Breast epithelium (tissue), 3 donors: ENCODE measurements at regions not wholly inside any gene's neighbourhood (a gene's known extent, or its start where the extent isn't known, plus 50 kb on each side); places are given as distances from the start of the nearest gene placed in this dataset.

Source experiments
- POLR2A ChIP-seq: fragments of 450-650 bp; IDR thresholded peaks from one replicate; pipeline ENCODE4 v1.6.1; 2016; ENCODE audit warnings: antibody characterized with exemption, mild to moderate bottlenecking, moderate library complexity
- POLR2AphosphoS5 ChIP-seq, 3 donors: sonication (generic); formaldehyde crosslinking; IDR thresholded peaks; one replicate each; pipeline ENCODE4 v1.6.1; 2017; ENCODE audit warnings: antibody characterized with exemption in 3 of 3
- TF ChIP-seq, protein P1 (sequence below), 3 donors: fragments of 450-650 bp; IDR thresholded peaks; one replicate each; pipeline ENCODE4 v1.5.1; 2016 to 2017; ENCODE audit warnings: antibody characterized with exemption in 3 of 3, mild to moderate bottlenecking in 3 of 3, moderate library complexity in 3 of 3

DNA sequence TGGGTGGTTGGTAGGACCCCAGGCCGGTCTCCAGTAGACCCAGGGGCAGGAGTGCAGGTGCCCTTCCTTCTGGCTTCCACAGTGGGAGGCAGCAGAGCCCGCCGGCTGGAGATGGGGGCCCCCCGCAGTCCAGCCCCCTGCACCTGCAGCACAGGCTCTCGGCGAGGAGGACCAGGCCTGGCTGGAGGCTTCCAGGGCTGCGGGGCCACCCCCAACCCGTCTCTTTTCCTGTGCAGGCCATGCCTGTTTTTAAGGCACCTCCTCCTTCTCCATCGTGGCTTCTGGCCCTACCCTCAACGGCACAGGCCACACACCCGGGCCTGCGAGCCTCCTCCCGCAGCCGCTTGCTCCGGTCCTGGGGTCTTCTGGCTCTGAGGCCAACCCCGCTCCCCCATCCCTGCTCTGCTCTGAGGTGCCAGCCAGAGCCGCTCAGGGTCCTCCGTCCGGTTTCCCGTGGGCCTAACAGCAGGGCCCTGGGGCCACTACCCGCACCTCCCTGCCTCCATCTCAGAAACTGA lies 77.2 kb upstream of the ANKRD10 start:
- TF ChIP-seq, protein P1, sequence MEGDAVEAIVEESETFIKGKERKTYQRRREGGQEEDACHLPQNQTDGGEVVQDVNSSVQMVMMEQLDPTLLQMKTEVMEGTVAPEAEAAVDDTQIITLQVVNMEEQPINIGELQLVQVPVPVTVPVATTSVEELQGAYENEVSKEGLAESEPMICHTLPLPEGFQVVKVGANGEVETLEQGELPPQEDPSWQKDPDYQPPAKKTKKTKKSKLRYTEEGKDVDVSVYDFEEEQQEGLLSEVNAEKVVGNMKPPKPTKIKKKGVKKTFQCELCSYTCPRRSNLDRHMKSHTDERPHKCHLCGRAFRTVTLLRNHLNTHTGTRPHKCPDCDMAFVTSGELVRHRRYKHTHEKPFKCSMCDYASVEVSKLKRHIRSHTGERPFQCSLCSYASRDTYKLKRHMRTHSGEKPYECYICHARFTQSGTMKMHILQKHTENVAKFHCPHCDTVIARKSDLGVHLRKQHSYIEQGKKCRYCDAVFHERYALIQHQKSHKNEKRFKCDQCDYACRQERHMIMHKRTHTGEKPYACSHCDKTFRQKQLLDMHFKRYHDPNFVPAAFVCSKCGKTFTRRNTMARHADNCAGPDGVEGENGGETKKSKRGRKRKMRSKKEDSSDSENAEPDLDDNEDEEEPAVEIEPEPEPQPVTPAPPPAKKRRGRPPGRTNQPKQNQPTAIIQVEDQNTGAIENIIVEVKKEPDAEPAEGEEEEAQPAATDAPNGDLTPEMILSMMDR (IDR thresholded peaks at IDR 0.05): no peak
- TF ChIP-seq POLR2A: no peak
- no peak for TF ChIP-seq POLR2AphosphoS5 (IDR thresholded peaks at IDR 0.05)
